Hepatocyte (in vitro differentiated cells): ENCODE measurements at regions not wholly inside any gene's neighbourhood (a gene's known extent, or its start where the extent isn't known, plus 50 kb on each side); places are given as distances from the start of the nearest gene placed in this dataset.

Experiments
- EZH2 ChIP-seq: fragments of 200-600 bp; sonication (generic); IDR thresholded peaks from 2 replicates; pipeline ENCODE4 v1.6.1; 2016; ENCODE audit warnings: antibody characterized with exemption, mild to moderate bottlenecking, borderline replicate concordance
- EZH2phosphoT487 ChIP-seq: fragments of 200-600 bp; sonication (generic); IDR thresholded peaks from one replicate; pipeline ENCODE4 v1.6.1; 2018; ENCODE audit warnings: antibody characterized with exemption, mild to moderate bottlenecking, low read depth, moderate library complexity; ENCODE audit not compliant: unreplicated experiment, severe bottlenecking
- TF ChIP-seq, protein P1 (sequence below): fragments of 200-600 bp; sonication (generic); IDR thresholded peaks from 2 replicates; pipeline ENCODE4 v1.5.1; 2016; ENCODE audit warnings: antibody characterized with exemption, mild to moderate bottlenecking; ENCODE audit not compliant: poor library complexity

DNA sequence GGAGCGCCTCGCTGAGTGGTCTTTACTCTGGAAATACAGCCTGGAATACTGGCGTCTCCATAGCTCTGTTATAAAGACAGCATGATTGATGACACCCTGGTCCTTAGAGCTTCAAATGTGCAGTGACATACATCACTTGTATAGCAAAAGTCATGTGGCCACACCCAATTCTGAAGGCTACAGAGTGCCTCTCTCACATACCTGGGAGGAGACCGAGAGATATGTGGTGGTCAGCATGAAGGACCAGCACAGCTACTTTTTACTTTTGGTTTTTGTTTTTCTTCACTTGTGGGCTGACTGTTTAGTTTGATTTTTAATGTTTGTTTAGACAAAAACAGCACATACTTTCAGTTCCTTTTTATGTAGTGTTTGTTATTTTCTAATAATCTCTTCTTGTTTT, 938.5 kb upstream of the SOX11 start:
- TF ChIP-seq, protein P1, sequence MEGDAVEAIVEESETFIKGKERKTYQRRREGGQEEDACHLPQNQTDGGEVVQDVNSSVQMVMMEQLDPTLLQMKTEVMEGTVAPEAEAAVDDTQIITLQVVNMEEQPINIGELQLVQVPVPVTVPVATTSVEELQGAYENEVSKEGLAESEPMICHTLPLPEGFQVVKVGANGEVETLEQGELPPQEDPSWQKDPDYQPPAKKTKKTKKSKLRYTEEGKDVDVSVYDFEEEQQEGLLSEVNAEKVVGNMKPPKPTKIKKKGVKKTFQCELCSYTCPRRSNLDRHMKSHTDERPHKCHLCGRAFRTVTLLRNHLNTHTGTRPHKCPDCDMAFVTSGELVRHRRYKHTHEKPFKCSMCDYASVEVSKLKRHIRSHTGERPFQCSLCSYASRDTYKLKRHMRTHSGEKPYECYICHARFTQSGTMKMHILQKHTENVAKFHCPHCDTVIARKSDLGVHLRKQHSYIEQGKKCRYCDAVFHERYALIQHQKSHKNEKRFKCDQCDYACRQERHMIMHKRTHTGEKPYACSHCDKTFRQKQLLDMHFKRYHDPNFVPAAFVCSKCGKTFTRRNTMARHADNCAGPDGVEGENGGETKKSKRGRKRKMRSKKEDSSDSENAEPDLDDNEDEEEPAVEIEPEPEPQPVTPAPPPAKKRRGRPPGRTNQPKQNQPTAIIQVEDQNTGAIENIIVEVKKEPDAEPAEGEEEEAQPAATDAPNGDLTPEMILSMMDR: no peak
- TF ChIP-seq EZH2: no peak
- no peak for TF ChIP-seq EZH2phosphoT487
